HuH-7 (cell line): ENCODE measurements at regions not wholly inside any gene's neighbourhood (a gene's known extent, or its start where the extent isn't known, plus 50 kb on each side); places are given as distances from the start of the nearest gene placed in this dataset.
"Not testable (repeated sequence)": the region's sequence is repeated elsewhere in the genome, so short reads cannot be mapped to it uniquely, and the experiment has no call there.

Source experiments
- DNase-seq: peaks from one replicate; pipeline ENCODE4 v3.0.0; 2011; ENCODE audit warnings: low spot score

DNA sequence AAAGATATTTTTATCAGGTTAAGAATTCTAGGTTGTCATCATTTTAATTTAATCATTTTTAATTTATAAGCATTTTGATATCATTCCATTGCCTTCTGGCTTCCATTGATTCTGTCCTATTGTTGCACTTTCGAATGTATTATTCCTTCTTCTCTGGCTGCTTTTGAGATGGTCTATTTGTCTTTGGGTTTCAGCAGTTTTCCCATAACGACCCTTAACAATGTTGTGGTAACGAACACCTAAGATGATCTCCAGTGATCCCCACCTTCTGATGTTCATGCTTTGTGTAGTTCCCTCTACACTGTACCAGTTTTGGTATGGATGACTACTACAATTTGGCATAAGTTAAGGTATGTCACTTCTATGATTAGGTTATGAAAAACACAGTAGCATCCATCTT, 59.9 kb downstream of the MINAR1 start:
- DNase-seq = no peak

DNA sequence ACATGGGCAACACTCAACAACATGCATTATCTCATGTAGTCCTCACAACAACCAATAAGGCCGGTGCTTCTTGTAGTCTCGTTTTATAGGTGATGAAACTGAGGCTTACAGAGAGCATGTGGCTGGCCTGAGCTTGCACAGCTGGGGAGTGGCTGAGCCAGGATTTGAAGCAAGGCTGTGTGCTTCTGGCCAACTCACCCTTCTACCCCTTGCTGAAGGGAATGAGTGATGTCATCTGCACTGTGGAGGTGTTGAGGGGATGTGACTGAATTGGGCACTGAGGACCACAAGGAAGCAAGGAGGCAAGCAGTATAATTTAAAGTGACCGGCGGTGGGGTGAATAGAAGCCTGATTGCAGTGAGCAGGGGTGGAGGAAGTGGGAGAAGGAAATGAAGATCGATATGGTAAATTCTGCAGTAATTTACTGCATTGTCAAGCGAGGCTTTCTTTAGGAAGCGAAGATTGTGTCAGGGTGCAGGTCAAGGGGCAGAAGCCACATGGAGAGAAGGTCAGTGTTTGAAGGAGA, 62.3 kb downstream of the MINAR1 start:
- no peak for DNase-seq

DNA sequence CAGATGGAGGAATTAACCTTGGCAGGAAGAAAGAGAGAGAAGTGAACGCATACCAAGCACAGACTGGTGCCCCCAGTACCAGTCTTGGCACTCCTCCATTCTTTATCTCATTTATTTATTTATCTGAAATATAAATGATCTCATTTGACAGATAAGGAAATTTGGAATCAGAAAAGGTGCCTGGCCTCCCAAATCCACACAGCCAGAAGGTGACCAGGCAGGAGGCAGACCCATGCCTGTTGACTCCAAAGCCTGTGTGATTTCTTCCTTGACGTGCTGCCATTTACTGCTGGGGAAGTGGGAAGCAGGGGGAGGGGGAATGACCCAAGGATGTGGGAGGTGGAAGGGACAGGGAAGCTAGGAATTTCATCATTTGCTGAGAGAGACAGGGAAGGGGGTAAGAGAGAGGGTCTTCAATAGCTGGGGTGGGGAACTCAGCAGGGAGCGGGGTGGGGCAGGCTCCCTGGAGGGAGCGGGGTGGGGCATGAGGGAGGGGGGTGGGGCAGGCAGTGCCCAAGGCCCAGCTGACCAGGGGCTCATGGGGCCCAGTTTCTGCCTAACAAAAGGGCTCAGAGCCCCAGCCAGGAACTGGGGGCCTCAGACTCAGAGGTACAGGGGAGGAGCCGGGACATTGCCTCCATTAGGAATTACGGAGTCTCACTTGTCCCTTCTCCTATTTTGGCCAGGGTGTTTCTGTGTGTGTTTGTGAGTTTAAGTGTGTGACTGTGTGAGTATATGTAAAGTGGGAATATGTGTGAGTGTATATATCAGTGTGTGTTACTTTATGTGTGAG, 63.0 kb downstream of the MINAR1 start:
- no peak for DNase-seq

DNA sequence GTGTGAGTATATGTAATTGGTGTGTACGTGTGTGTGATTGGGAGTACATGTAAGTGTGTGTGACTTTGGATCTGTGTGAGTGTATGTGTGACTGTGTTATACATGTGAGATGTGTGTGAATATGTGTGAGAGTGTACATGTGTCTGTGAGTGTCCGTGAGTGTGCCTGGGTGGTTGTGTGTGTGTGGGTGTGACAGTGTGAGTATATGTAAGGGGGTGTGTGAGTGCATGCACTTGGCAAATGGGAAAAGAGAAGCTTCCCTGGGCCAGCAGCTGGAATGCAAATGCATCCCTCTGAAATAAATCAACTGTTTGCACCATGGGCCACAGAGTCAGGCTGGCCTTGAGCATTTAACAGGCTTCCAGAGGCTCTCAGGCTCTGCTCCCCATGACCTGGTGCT, 63.6 kb downstream of the MINAR1 start:
- no peak for DNase-seq

DNA sequence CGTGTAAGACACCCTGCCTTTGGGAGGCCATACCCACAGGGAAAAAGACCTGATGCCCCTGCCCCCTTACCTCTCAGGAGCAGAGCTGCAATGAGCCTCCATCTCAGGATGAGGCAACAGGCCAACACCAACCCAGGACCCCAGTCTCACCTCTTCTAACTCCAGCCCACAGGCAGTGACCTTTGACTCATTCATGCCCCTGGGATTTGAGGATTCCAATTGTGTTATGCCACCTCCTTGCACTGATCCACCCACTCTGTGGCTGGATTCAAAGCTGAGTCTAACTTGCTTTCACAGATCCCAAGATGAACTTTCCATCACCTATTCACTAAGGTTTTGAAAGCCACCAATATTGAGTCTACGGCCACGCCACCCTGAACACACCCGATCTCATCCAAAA, 64.7 kb downstream of the MINAR1 start:
- DNase-seq = no peak

DNA sequence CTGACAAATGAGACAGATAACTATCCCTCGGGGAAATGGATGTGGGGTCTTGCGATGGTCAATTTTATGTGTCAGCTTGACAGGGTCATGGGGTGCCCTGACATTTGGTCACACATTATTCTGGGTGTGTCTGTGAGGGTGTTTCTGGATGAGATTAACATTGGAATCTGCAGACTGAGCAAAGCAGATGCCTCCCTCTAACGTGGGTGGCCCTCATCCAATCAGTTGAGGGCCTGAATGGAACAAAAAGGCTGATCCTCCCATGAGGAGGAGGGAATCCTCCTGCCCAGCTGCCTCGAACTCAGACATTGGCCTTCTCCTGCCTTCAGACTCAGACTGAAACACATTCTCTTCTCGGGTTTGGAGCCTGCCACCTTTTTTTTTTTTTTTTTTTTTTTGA, 69.0 kb downstream of the MINAR1 start:
- no peak for DNase-seq

DNA sequence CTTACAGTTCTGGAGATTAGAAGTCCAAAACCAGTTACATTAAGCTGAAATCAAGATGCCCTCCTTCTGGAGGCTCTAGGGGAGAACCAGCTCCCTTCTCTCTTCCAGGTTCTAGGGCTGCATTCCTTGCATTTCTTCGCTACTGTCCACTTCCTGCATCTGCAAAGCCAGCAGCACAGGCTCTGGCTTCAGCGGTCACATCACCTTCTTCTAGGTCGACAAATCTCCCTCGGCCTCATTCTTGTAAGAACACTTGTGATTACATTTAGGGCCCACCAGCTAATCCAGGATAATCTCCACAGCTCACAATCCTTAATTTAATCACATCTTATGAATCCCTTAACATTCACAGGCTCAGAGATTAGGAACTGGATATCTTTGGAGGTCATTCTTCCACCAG, 73.8 kb downstream of the MINAR1 start:
- no peak for DNase-seq

DNA sequence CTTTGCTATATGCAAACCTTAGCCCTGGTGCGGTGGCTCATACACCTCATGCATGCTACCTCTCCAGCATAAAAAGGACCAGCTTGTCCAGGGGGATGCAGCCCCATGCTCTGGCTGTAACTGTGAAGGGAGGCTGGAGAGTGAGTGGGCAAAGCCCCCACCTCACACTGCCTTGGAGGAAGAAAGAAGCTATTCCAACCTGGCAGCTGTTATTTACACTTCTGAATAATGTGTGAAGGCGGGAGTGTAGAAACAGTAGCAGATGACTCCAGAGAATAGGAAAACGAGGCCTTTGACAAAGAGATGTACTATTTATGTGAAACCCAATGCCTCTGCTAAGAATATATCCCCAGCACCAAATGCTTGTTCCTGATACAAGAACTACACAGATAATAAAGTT, 80.7 kb downstream of the MINAR1 start:
- DNase-seq = not testable (repeated sequence)

DNA sequence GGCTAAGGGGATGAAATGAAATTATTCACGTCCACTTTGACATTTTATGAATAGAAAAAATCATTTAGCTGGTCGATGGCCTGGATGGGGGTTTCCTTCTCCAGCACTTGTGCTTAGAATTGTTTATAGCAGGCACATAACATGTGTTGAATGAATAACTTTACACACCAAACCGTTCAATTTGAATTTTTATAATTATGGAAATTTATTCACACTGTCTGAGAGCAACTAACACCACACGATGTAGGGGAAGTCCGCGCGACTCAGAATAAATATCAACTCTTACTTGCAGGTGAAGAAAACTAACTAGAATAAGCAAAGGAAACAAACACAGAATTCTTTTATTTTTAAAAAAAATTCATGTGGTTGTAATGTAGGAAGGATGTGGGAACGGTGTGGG, 81.3 kb downstream of the MINAR1 start:
- DNase-seq = no peak

DNA sequence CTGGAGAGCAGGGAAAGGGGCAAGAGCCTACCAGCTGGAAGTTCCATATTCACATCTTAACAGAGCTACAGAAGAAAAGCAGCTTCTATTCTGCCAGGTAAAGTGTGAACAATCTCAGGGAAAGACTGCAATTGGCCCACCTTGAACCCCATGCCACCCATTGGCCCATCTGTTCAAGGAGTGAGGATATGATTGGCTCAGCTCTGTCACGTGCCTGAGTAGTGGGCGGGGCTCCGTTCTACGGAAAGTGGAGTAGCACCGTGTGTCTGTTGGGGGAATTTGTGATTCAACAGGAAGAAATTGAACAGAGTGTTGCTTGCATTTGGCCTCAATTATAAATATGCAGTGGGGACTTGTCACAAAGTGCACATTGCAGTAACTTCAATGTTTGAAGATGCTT, 81.8 kb downstream of the MINAR1 start:
- DNase-seq = no peak

DNA sequence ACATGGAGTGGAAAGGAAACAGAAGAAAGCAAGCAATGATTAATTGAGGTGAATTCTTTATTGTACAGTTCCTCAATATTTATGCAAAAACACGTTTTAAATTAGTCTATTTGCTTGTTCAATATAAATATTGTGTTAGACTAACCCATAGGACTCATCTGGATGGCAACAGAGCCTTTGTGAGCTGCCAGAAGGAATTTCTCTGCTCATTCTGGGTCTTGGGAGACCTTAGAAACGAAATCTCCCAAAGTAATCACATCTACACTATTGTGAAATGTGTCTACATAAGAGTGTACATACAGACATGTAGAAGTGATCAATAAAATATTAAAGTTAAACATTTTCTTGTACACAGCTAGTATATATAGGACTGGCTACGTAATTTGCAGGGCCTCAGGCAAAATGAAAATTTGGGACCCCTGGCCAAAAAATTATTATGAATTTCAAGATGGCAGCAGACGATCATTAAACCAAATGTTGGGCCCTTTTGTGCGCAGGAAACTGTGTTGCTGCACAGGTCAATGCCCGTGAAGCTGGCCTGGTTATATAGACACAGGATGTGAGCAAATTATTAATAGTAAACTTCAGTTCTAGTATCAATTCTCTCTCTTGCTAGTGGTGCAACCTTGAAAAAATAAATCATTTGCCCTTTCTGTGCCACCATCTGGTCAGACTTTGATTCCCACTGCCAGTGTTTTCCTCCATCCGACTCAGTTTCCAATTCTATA, 83.3 kb downstream of the MINAR1 start:
- no peak for DNase-seq

DNA sequence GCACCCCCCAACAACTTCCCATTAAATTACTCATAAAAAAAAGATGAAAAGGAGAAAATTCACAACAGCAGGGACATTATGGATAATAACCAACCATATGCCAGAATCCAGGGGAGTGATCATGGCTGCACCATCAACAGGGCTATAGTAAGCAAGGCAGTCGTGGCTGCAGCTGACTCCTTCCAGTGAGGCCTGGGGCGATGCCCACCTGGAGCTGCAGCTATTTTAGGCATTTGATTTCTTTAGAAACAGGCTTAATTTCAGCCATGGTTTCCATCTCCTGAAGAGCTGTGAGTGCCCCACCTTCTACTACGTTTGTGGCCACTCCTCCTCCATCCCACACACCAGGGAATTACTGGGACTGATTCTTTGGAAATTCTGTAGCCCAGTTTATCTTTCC, 84.0 kb downstream of the MINAR1 start:
- DNase-seq = no peak

DNA sequence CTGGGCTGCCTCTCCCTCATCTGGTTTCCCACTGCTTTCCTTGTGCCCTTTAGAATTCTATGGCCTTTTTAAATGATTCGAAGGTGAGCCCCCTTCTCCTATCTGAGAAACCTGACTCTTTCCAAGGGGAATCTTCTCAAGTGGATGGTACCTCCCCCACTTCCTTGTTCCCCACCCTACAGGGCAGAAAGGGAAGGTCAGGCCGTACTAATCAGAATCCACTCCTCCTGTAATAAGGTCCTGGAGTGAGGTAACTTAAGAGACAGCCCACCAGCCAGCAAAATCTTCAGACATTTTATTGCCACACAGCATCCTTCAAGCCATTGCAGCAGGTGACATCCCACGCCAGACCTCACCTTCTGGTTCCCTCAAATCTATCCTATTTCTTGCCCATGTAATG, 84.5 kb downstream of the MINAR1 start:
- DNase-seq = no peak

DNA sequence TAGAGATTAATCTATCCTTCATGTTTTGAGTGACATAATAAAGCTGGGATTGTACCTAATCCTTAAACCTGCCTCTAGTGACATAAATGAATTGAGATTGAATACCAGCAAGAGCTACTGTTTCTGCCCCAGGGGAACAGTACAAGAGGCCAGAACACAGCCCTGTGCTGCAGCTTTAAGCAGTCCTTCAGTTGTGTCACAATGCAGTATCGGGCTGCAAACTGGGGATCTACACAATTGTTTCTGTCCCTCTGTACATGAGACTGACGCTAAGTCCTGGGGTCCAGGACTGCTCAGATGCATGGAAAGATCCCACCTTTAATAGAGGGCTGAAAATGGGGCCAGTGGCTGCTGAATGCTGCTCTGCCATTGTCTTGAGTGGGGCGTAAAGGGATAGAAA, 87.5 kb downstream of the MINAR1 start:
- DNase-seq = no peak

DNA sequence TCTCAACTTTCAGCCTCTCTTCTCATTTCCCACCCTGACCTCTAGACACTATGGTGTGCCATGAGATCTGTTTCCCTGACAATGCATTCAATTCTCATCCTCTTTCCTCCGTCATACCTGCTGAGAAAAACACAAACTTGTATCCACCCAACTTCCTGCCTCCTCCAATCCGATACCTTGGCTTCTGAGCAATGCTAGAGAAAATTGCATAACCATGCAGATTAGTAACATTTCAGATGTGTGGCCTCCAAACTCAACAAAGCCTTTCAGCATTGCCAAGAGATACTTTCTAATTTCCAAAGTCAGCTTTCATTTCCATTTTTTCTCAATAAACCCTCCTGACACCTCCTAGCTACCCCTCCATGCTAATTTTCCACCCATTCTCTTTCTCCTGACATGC, 88.5 kb downstream of the MINAR1 start:
- DNase-seq = no peak

DNA sequence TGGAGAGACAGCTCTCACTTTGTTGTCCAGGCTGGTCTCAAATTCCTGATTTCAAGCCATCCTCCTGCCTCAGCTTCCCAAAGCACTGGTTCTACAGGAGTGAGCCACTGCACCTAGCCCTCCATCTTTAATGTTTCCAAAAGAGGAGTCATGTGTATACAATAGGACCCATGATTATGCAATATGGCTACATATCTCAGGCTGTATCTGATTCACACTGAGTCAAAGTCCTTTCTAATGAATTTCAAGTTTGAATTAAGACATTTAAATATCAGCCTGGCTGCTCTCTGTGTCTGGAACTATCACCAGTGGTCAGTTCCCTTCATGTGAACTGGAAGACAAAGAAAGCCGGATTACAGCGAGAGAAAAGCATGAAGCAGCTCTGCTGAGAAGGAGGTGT, 90.5 kb downstream of the MINAR1 start:
- no peak for DNase-seq

DNA sequence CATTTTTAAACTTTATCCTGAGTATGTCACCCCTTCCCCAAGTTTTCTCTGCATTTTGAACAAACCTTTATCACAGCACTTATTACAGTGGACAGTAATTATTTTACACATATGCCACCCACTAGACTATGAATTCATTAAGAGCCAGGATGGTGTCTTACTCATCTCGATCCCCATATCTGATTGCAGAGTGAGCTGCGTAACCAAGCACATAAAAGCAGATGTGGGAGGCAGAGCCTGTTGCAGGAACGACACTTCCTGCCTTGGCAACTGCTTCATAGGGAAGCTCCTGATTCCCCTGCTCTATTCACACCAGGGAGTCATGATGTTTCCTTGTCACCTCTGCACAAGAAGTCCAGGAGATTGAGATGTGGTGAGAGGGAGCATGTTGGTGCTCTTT, 91.1 kb downstream of the MINAR1 start:
- no peak for DNase-seq

DNA sequence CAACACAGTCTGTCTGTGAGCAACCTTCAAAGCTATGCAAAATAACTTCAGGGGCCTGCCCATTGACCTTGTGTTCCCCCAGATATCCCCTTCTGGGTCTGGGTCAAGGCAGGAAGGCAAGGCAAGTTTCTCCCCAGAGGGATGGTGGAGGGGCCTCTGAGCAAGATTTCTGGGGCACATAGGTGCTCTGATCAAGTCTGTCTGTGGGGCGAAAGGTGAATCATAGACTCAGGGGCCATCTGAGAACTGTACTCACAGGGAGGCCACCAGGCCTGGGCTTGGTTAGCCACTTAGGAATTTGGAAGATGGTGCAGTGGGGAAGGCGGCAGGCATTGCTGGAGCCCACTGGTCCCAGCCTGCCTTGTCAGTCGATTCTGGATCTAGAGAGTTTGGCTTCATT, 92.4 kb downstream of the MINAR1 start:
- DNase-seq = no peak

DNA sequence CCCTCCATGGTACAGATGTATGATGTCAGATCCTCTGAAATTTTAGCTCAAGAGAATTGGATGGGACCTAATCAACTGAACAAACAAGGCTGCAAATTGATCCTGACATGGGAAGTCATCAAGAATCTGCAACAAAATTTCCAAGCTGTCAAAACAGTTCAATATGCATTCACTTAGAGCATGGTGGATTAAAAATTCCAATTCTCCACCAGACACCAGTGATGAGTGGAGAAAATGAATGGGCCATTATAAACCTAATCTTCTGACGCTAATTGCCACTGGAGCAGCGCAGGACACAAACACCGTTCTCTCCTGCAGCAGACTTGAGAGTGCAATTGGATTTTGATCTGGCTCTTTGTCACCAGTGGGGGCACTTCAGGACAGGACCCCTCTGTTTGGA, 94.2 kb downstream of the MINAR1 start:
- no peak for DNase-seq

DNA sequence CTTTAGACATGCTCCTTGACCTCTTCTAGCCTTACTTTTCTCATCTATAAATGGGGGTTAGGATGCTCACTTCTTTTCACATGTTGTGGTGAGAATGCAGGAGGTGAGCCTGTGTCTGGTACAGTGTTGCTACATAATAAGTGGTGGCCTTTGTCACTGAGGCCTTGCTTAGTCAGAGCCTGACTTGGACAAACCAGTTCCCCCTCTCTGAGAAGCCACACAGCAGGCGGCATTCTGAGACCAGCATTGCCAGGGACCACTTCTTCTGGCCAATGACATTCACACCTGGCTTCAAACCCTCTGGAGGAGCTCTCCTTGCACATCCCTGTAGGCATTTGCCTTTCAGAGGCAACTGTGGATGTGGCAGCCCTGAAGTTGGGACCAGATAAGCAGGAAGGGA, 95.7 kb downstream of the MINAR1 start:
- DNase-seq = no peak

DNA sequence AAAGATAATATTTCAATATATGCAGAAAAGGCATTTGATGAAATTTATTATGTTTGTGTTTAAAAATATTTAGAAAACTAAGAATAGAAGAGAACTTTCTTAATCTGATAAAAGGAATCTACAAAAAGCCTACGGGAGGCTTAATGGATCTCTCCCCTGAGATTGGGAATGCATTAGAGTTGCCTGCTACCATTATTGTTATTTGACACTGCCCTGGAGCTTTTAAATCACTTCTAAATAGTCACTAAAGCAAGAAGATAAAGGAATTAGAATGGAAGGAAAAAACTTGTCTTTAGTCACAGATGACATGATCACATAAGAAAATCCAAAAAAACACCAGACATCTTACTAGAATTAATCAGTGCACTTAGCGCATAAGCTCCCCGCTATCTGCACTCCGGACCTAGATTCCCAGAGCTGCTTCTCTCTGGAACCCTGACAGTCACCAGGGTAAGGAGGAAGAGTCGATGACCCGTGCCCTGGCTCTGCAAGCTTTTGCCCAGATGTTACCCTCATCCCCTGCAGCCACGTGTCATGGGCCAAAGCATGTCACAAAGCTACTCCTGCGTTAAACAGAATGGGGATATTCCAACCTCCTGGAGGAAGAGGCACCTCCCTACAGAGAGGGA, 97.1 kb downstream of the MINAR1 start:
- DNase-seq = no peak

DNA sequence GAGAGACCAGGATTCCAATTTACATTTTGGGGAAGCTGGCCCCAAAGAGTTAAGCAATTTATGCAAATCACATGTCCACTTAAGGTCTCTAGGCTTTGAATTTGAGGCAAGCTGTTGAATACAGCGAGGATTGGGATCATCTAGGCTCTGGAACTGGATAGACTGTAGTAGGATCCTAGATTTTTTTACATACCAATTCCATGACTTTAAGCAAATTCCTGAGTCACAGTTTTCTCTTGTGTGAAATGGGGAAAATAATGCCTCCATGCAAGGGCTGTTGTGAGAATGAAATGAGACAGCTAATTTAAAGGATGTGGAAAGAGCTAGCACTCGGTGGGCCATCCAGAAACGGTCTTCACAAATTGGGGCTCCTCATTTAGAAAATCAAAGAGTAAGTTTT, 103.4 kb downstream of the MINAR1 start:
- no peak for DNase-seq

DNA sequence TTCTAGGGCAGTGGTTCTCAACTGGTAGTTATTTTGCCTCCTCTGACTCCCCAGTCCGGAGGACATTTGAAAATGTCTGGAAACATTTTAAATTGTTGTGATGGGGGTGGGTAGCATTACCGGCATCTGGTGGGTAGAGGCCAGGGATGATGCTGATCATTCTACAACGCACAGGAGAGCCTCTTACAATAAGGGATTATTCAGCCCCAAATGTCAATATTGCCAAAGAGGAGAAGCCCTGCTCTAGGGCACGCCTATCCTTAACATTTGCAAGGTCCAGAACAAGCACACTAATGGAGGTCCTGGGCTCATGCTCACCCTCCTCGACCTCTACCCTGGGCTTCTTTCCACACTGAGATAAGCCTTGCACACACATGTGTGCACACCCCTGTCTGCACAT, 106.4 kb downstream of the MINAR1 start:
- DNase-seq = no peak
